Ovary (tissue), 7 donors: ENCODE measurements at regions not wholly inside any gene's neighbourhood (a gene's known extent, or its start where the extent isn't known, plus 50 kb on each side); places are given as distances from the start of the nearest gene placed in this dataset.

Experiments
- DNase-seq, 5 donors: peaks; one replicate each; pipeline ENCODE4 v3.0.0-alpha.2; 2019 to 2020
- H3K27ac ChIP-seq, 2 donors: fragments of 200-600 bp; one replicate each; pipeline versions ENCODE4 v1.5.1 to v1.8.0; 2019 to 2022
- H3K27me3 ChIP-seq: fragments of 200-600 bp; one replicate; pipeline ENCODE4 v1.8.0; 2022
- H3K36me3 ChIP-seq: fragments of 200-600 bp; sonication (generic); one replicate; pipeline ENCODE4 v1.5.1; 2019
- H3K4me1 ChIP-seq: one replicate; pipeline ENCODE4 v1.8.1; 2013; ENCODE audit warnings: mild to moderate bottlenecking, moderate library complexity; ENCODE audit not compliant: insufficient read depth
- H3K4me3 ChIP-seq: fragments of 200-600 bp; sonication (generic); one replicate; pipeline ENCODE4 v1.5.1; 2017
- H3K9me3 ChIP-seq, 2 donors: fragments of 200-600 bp in 1 of 2; sonication (generic) in 1 of 2; one replicate each; pipeline versions ENCODE4 v1.5.1 to v1.8.1; 2013 to 2019; ENCODE audit warnings: mild to moderate bottlenecking in 1 of 2, moderate library complexity in 1 of 2
- EP300 ChIP-seq: sonication (generic); formaldehyde crosslinking; IDR thresholded peaks from one replicate; pipeline ENCODE4 v1.6.1; 2017; ENCODE audit warnings: antibody characterized with exemption
- POLR2A ChIP-seq: fragments of 450-650 bp; IDR thresholded peaks from one replicate; pipeline ENCODE4 v1.6.1; 2017; ENCODE audit warnings: antibody characterized with exemption, mild to moderate bottlenecking, moderate library complexity
- WGBS, 3 donors: extraction: QIAGEN DNeasy Blood & Tissue Kit in 1 of 3; methylation state at CpG; one replicate each; pipeline versions ENCODE4 v1.1.5 to v1.1.7; 2013 to 2017; 5-methylcytosine and 5-hydroxymethylcytosine counted together
- intact Hi-C, 4 donors: fragments of 100-400 bp; cut with DNase I; formaldehyde crosslinking; loops; one replicate each; pipeline versions ENCODE4 v1.11.0 to v1.15.1; 2022 to 2023
- TF ChIP-seq, protein P1 (sequence below), 3 donors: fragments of 450-650 bp in 2 of 3; fragments of 200-600 bp in 1 of 3; IDR thresholded peaks; one replicate each; pipeline versions ENCODE4 v1.5.1 to v1.8.0; 2016 to 2022; ENCODE audit warnings: antibody characterized with exemption in 3 of 3, mild to moderate bottlenecking in 1 of 3
- donor health status: DM: no; HTN: no; CAD: no; lungs with moderate emphysema.
- donor health status: DM: no; HTN: no; CAD: no.
- donor health status: Bipolar disorder and iron deficiency.
- donor health status: DM: no; HTN: no; CAD: no.
- donor health status: DM: yes; HTN: yes; CAD: no.

- Histone ChIP-seq H3K27ac (no peak overlapping the region), H3K36me3 (no peaks in the 10 kb centered on the region), H3K4me3 (peak overlapping the region; percentile 51), H3K9me3 (no peaks in the 10 kb centered on the region), H3K4me1 (peaks cover 7% of the 10 kb centered on the region), H3K27me3 (no peaks in the 10 kb centered on the region)
- TF ChIP-seq POLR2A, result no peak
- TF ChIP-seq, protein P1, sequence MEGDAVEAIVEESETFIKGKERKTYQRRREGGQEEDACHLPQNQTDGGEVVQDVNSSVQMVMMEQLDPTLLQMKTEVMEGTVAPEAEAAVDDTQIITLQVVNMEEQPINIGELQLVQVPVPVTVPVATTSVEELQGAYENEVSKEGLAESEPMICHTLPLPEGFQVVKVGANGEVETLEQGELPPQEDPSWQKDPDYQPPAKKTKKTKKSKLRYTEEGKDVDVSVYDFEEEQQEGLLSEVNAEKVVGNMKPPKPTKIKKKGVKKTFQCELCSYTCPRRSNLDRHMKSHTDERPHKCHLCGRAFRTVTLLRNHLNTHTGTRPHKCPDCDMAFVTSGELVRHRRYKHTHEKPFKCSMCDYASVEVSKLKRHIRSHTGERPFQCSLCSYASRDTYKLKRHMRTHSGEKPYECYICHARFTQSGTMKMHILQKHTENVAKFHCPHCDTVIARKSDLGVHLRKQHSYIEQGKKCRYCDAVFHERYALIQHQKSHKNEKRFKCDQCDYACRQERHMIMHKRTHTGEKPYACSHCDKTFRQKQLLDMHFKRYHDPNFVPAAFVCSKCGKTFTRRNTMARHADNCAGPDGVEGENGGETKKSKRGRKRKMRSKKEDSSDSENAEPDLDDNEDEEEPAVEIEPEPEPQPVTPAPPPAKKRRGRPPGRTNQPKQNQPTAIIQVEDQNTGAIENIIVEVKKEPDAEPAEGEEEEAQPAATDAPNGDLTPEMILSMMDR (IDR thresholded peaks at IDR 0.05), result no peak
- no peak for TF ChIP-seq EP300
- intact Hi-C loops, result no loop called here
- DNase-seq, result peak in 3 of 5 donors; percentile 17 to 40 (median 25)
- WGBS, 3 donors, result 24 to 25% (median 24%) methylated on average over 19 of the region's 19 CpGs
Measured at GRCh38 chr11:115760461-115761320, 256.5 kb upstream of the CADM1 start.

DNA sequence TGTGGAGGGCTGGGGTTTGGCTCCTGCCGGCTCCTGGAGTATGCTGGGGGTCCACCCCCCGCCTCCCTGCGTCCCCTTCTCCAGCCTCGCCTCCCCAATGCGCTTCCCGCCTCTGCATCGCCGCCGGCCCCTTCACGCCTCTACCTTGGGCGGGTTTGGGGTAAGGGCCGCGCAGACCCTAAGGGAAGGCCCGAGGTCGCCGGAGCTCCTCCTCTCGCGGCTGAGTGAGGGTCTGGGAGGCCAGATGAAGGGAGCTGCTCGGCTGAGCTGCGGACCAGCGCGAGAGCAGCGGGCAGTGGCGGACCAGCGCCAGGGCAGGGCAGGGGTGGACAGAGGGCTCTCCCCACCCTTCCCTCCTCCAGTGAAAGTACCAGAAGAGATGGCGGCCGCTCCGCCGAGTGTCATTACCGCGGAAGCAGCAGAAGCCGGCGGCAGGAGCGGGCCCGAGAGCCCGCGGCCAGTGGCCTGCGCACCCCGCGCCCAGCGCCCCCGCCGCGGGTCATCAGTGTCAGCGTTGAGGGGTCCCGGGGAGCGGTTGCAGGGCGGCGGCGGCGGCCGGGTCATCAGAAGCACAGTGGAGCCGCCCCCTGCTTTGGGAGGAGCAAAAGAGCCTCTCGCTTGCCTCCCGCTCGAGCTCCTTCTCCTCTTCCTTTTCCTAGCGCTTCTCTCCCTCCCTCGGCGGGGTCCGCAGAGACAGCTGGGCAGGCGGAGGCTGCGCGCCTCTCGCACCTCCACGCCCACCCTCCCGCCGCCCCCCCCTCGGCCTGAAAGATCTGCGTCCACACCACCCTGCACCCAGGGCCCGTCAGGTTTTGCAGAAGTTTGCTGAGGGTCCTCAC, 255.6 kb upstream of the CADM1 start:
- Histone ChIP-seq H3K27me3 (no peaks in the 10 kb centered on the region), H3K4me3 (peak overlapping the region; percentile 51), H3K9me3 (no peaks in the 10 kb centered on the region), H3K27ac (peak overlapping the region in 1 of 2 donors; percentile 35), H3K36me3 (no peaks in the 10 kb centered on the region), H3K4me1 (peaks cover 7% of the 10 kb centered on the region)
- intact Hi-C loops, result no loop called here
- WGBS, 3 donors, result 2 to 3% (median 2%) methylated on average over 56 to 70 of the region's 70 CpGs
- TF ChIP-seq, protein P1 (IDR thresholded peaks at IDR 0.05), result no peak
- TF ChIP-seq POLR2A, result no peak
- TF ChIP-seq EP300, result no peak
- DNase-seq, result peak; percentile 21 to 67 (median 33)

GRCh38 chr11:115758011-115758410, 253.8 kb upstream of the CADM1 start:
- no peaks in the 10 kb centered on the region for H3K27me3 ChIP-seq
- H3K27ac ChIP-seq, result no peak overlapping the region
- no peaks in the 10 kb centered on the region for H3K36me3 ChIP-seq
- no peak overlapping the region for H3K4me3 ChIP-seq
- H3K4me1 ChIP-seq, result peaks cover 7% of the 10 kb centered on the region
- no peak for DNase-seq
- WGBS, 3 donors, result 90 to 94% (median 91%) methylated on average over 8 of the region's 8 CpGs
- no peak for TF ChIP-seq EP300
- TF ChIP-seq, protein P1 (IDR thresholded peaks at IDR 0.05), result no peak
- TF ChIP-seq POLR2A, result no peak
- intact Hi-C loops, result no loop called here
- no peaks in the 10 kb centered on the region for H3K9me3 ChIP-seq

GRCh38 chr11:115751243-115752015, 247.2 kb upstream of the CADM1 start:
- no peak for TF ChIP-seq POLR2A
- TF ChIP-seq EP300, result no peak
- TF ChIP-seq, protein P1 (IDR thresholded peaks at IDR 0.05), result no peak
- DNase-seq, result no peak
- Histone ChIP-seq H3K9me3 (no peaks in the 10 kb centered on the region), H3K4me1 (no peaks in the 10 kb centered on the region), H3K4me3 (no peak overlapping the region), H3K27me3 (no peaks in the 10 kb centered on the region), H3K36me3 (no peaks in the 10 kb centered on the region), H3K27ac (no peak overlapping the region)
- WGBS, 3 donors, result 59 to 65% (median 63%) methylated on average over 6 of the region's 6 CpGs
- intact Hi-C loops, result no loop called here
